Astrocyte of the cerebellum (primary cell): ENCODE measurements at regions not wholly inside any gene's neighbourhood (a gene's known extent, or its start where the extent isn't known, plus 50 kb on each side); places are given as distances from the start of the nearest gene placed in this dataset.

ENCODE experiments used
- DNase-seq: peaks from one replicate; pipeline ENCODE4 v3.0.0-alpha.2; 2011; ENCODE audit warnings: low read depth
- H3K4me3 ChIP-seq: 2 replicates; pipeline ENCODE4 v1.5.1; 2011; ENCODE audit warnings: mild to moderate bottlenecking, low read depth, low read length, moderate library complexity
- CTCF ChIP-seq: IDR thresholded peaks from 2 replicates; pipeline ENCODE4 v1.5.1; 2012; ENCODE audit warnings: low read length, low read depth, moderate library complexity, mild to moderate bottlenecking; ENCODE audit errors: missing control alignments
- in situ Hi-C: cut with HindIII; loops from 2 replicates; pipeline ENCODE4 v1.10.0; 2017; ENCODE audit warnings: low sequenced_read_pairs

DNA sequence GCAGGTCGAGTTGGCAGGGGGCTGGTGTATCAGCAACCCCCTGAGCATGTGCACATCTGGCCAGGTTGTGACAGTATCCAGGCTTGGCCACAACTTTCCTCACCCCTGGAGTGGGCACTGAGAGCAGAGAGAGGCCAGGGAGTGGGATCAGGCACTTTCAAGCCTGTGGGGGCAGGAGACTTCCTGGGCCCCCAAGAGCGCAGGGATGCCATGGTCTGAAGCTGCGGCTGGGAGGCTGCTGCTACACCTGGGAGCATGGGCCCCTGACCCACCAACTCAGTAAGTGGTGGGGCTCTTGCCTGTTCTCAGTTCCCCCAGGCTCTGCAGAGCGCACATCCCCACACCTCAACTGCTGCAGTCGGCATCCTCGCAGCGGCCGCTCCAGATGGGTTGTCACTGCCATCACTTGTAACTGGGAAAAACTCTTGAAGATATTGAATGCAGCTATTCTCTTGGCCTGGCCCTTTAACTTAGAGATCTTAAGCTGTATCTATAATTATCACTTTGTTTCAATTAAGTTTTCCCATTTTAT is 245.4 kb upstream of the SLITRK1 start:
- DNase-seq, result no peak
- H3K4me3 ChIP-seq, result no peak overlapping the region
- in situ Hi-C loops, result no loop called here
- TF ChIP-seq CTCF, result no peak

- in situ Hi-C loops, result no loop called here
- no peak overlapping the region for H3K4me3 ChIP-seq
- DNase-seq, result no peak
- no peak for TF ChIP-seq CTCF
Measured at GRCh38 chr13:84126671-84127171, 244.4 kb upstream of the SLITRK1 start.

DNA sequence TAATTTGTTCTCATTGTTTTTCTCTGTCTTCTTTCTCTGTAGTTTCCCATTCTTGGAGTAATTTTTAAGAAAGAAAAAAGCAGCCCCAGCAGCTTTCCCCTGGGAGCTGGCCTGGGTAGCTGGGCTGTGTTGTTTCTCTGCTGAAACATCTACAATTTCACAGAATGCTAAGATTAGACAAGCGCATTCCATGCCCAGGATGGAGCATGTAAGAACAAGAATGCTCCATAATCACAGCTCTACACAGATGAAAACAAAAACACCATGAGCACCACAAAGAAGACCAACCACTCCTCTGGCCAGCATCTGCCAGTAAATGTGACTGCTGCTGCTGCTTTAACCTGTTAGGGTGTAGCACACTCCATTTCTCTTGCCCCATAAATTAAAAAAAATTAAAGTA is 239.2 kb upstream of the SLITRK1 start:
- in situ Hi-C loops, result no loop called here
- no peak for DNase-seq
- no peak for TF ChIP-seq CTCF
- H3K4me3 ChIP-seq, result no peak overlapping the region

DNA sequence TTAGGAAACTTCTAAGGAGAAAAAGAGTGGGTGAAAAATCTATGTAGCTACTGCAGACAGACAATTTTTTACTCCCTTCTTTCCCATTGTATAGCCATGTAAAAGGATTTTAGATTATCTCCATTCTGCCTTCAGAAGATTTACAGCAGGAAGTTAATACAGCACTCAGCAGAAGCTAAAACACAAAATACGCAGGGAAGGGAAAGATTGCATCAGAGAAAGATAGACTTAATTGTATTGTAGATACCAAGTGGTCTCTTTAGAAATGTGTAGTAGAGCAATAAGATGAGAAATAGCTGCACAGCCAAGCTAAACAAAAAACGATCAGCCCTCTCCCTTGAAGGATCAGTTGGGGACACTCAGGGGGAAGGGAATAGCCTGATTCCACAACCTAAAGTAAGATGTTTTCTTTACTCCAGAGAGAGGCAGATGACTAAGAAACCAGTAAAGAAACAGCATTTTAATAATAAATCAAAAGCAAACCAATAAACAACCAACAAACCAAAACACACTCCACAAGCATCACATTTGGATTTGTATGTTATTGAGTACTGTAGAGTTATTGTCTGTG is 236.7 kb upstream of the SLITRK1 start:
- TF ChIP-seq CTCF, result no peak
- H3K4me3 ChIP-seq, result no peak overlapping the region
- in situ Hi-C loops, result no loop called here
- DNase-seq, result no peak

GRCh38 chr13:84098273-84098672 is 216.0 kb upstream of the SLITRK1 start:
- no peak for DNase-seq
- no peak overlapping the region for H3K4me3 ChIP-seq
- no peak for TF ChIP-seq CTCF
- in situ Hi-C loops, result no loop called here

GRCh38 chr13:84097148-84097547 is 214.9 kb upstream of the SLITRK1 start:
- in situ Hi-C loops, result no loop called here
- no peak for DNase-seq
- H3K4me3 ChIP-seq, result no peak overlapping the region
- no peak for TF ChIP-seq CTCF
